SK-N-SH treated with all-trans-retinoic acid at 6 μM for 48 hours (cell line): ENCODE measurements at regions not wholly inside any gene's neighbourhood (a gene's known extent, or its start where the extent isn't known, plus 50 kb on each side); places are given as distances from the start of the nearest gene placed in this dataset.

ENCODE experiments used
- ATAC-seq: fragments of 200-7000 bp; cut with Tn5 transposase; 3 replicates; pipeline ENCODE4 v1.9.1; 2020; ENCODE audit warnings: mild to moderate bottlenecking, moderate library complexity
- ARNTL ChIP-seq: fragments of 450-650 bp; formaldehyde crosslinking; IDR thresholded peaks from 2 replicates; pipeline ENCODE4 v1.5.0; 2020; ENCODE audit warnings: low read depth, mild to moderate bottlenecking, moderate library complexity, borderline replicate concordance
- BACH2 ChIP-seq: fragments of 250-450 bp; sonication (Bioruptor Pico); IDR thresholded peaks from 2 replicates; pipeline ENCODE4 v1.9.0; 2021; ENCODE audit warnings: mild to moderate bottlenecking, borderline replicate concordance
- CREB5 ChIP-seq: fragments of 250-450 bp; sonication (Bioruptor Pico); IDR thresholded peaks from 2 replicates; pipeline ENCODE4 v1.5.1; 2020; ENCODE audit warnings: low read depth, mild to moderate bottlenecking, moderate library complexity
- CSDC2 ChIP-seq: fragments of 250-450 bp; sonication (Bioruptor Pico); IDR thresholded peaks from 2 replicates; pipeline ENCODE4 v1.5.0; 2020; ENCODE audit warnings: mild to moderate bottlenecking, moderate library complexity
- ESRRG ChIP-seq: fragments of 250-450 bp; sonication (Bioruptor Pico); IDR thresholded peaks from 2 replicates; pipeline ENCODE4 v1.6.1; 2021; ENCODE audit warnings: mild to moderate bottlenecking
- GLIS3 ChIP-seq: fragments of 250-450 bp; sonication (Bioruptor Pico); IDR thresholded peaks from 2 replicates; pipeline ENCODE4 v1.5.0; 2020; ENCODE audit warnings: mild to moderate bottlenecking, moderate library complexity
- PATZ1 ChIP-seq: fragments of 250-450 bp; sonication (Bioruptor Pico); IDR thresholded peaks from 2 replicates; pipeline ENCODE4 v1.8.0; 2020; ENCODE audit warnings: mild to moderate bottlenecking, moderate library complexity, borderline replicate concordance
- PPARA ChIP-seq: fragments of 250-450 bp; sonication (Bioruptor Pico); IDR thresholded peaks from 2 replicates; pipeline ENCODE4 v1.5.0; 2020; ENCODE audit warnings: mild to moderate bottlenecking, borderline replicate concordance
- RARB ChIP-seq: fragments of 250-450 bp; sonication (Bioruptor Pico); IDR thresholded peaks from 2 replicates; pipeline ENCODE4 v1.8.0; 2021; ENCODE audit warnings: mild to moderate bottlenecking, moderate library complexity
- SNAI2 ChIP-seq: fragments of 250-450 bp; sonication (Bioruptor Pico); IDR thresholded peaks from 2 replicates; pipeline ENCODE4 v1.5.0; 2020; ENCODE audit warnings: mild to moderate bottlenecking, moderate library complexity
- TCF4 ChIP-seq: fragments of 250-450 bp; sonication (Bioruptor Pico); IDR thresholded peaks from 2 replicates; pipeline ENCODE4 v1.8.0; 2021; ENCODE audit warnings: mild to moderate bottlenecking, moderate library complexity, borderline replicate concordance
- TOX ChIP-seq: fragments of 250-450 bp; sonication (Bioruptor Pico); IDR thresholded peaks from 2 replicates; pipeline ENCODE4 v1.8.0; 2021; ENCODE audit warnings: mild to moderate bottlenecking, moderate library complexity, borderline replicate concordance
- TSHZ2 ChIP-seq: fragments of 250-450 bp; sonication (Bioruptor Pico); IDR thresholded peaks from 2 replicates; pipeline ENCODE4 v1.5.0; 2020; ENCODE audit warnings: mild to moderate bottlenecking, moderate library complexity
- ZC3H10 ChIP-seq: fragments of 250-450 bp; sonication (Bioruptor Pico); IDR thresholded peaks from 2 replicates; pipeline ENCODE4 v1.5.1; 2021; ENCODE audit warnings: mild to moderate bottlenecking, moderate library complexity
- ZFP30 ChIP-seq: fragments of 450-650 bp; formaldehyde crosslinking; IDR thresholded peaks from 2 replicates; pipeline ENCODE4 v1.5.0; 2022; ENCODE audit warnings: mild to moderate bottlenecking, moderate library complexity
- ZNF565 ChIP-seq: fragments of 450-650 bp; formaldehyde crosslinking; conservative IDR thresholded peaks from 2 replicates; pipeline ENCODE4 v1.5.0; 2020; ENCODE audit warnings: low read depth, mild to moderate bottlenecking, moderate library complexity
- ZNF70 ChIP-seq: fragments of 450-650 bp; formaldehyde crosslinking; IDR thresholded peaks from 2 replicates; pipeline ENCODE4 v1.5.0; 2020; ENCODE audit warnings: mild to moderate bottlenecking, moderate library complexity
- ZNF8 ChIP-seq: fragments of 450-650 bp; formaldehyde crosslinking; IDR thresholded peaks from 2 replicates; pipeline ENCODE4 v1.5.0; 2020; ENCODE audit warnings: mild to moderate bottlenecking, moderate library complexity
- TF ChIP-seq, protein P1 (sequence below): fragments of 250-450 bp; sonication (Bioruptor Pico); IDR thresholded peaks from 2 replicates; pipeline ENCODE4 v1.8.0; 2021; ENCODE audit warnings: low read depth, mild to moderate bottlenecking, moderate library complexity, borderline replicate concordance

GRCh38 chr2:14517731-14518130 is 114.8 kb upstream of the LRATD1 start (continued):
- TF ChIP-seq PPARA (CRISPR knock-in tag) (no peak), CREB5 (CRISPR knock-in tag) (no peak), ZNF8 (CRISPR knock-in tag) (no peak), ZNF565 (CRISPR knock-in tag) (no peak)

DNA sequence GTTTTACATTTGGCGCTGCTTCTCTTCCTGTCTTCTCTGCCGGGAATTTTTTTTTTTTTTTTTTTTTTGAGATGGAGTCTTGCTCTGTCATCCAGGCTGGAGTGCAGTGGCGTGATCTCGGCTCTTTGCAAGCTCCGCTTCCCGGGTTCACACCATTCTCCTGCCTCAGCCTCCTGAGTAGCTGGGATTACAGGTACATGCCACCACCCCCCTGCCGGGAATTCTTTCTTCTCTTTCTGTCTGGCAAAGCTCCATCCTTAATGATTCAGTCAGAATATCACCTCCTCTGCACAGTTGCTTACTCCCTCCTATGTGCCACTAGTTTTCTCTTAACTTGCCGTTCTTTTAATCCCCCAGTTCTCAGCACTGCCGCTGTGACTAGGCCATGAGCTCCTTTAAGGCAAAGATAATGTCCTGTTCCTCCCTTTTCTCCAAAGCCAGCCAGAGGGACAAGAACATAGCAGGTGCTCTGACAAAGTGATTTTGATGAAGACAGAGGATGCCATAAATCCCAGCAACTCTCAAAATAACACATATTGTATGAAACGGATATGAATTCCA is 112.1 kb upstream of the LRATD1 start:
- no peak for ATAC-seq
- TF ChIP-seq, protein P1, sequence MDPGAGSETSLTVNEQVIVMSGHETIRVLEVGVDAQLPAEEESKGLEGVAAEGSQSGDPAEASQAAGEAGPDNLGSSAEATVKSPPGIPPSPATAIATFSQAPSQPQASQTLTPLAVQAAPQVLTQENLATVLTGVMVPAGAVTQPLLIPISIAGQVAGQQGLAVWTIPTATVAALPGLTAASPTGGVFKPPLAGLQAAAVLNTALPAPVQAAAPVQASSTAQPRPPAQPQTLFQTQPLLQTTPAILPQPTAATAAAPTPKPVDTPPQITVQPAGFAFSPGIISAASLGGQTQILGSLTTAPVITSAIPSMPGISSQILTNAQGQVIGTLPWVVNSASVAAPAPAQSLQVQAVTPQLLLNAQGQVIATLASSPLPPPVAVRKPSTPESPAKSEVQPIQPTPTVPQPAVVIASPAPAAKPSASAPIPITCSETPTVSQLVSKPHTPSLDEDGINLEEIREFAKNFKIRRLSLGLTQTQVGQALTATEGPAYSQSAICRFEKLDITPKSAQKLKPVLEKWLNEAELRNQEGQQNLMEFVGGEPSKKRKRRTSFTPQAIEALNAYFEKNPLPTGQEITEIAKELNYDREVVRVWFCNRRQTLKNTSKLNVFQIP (CRISPR knock-in tag) = no peak
- TF ChIP-seq ZNF70 (CRISPR knock-in tag) (no peak), SNAI2 (CRISPR knock-in tag) (no peak), ZNF565 (CRISPR knock-in tag) (no peak), ZFP30 (CRISPR knock-in tag) (no peak), ARNTL (CRISPR knock-in tag) (no peak), RARB (no peak), PATZ1 (no peak), BACH2 (CRISPR knock-in tag) (no peak), TCF4 (CRISPR knock-in tag) (no peak), CSDC2 (no peak), CREB5 (CRISPR knock-in tag) (no peak), ZNF8 (CRISPR knock-in tag) (no peak), GLIS3 (CRISPR knock-in tag) (no peak)

GRCh38 chr2:14524041-14524802 is 108.3 kb upstream of the LRATD1 start:
- ATAC-seq = peak; percentile 53; the same call in 1 of the 3 replicates
- TF ChIP-seq CREB5 (CRISPR knock-in tag) = no peak
- no peak for TF ChIP-seq SNAI2 (CRISPR knock-in tag)
- no peak for TF ChIP-seq ZNF8 (CRISPR knock-in tag)
- no peak for TF ChIP-seq ARNTL (CRISPR knock-in tag)
- no peak for TF ChIP-seq ZC3H10 (CRISPR knock-in tag)
- TF ChIP-seq PATZ1 = no peak
- no peak for TF ChIP-seq TSHZ2
- TF ChIP-seq TOX (CRISPR knock-in tag) = no peak
- TF ChIP-seq RARB = no peak
- no peak for TF ChIP-seq ESRRG (CRISPR knock-in tag)
- no peak for TF ChIP-seq ZNF565 (CRISPR knock-in tag)
